ENCODE measurements at regions not wholly inside any gene's neighbourhood (a gene's known extent, or its start where the extent isn't known, plus 50 kb on each side); places are given as distances from the start of the nearest gene placed in this dataset.

GRCh38 chr2:64342195-64343099, 111.5 kb upstream of the LGALSL start:
- H3K27me3 ChIP-seq: no peaks in the 10 kb centered on the region
- TF ChIP-seq CTCF (IDR thresholded peaks at IDR 0.05): no peak

GRCh38 chr2:64344999-64345576, 108.9 kb upstream of the LGALSL start:
- DNase-seq (ENCODE audit: low spot score in 2 of 2): no peak
- no peak for TF ChIP-seq CTCF (IDR thresholded peaks at IDR 0.05)
- intact Hi-C loops (cut with DNase I): no loop called here
- H3K36me3 ChIP-seq: no peaks in the 10 kb centered on the region
- H3K27me3 ChIP-seq: no peaks in the 10 kb centered on the region
- no peak overlapping the region for H3K27ac ChIP-seq
- H3K4me1 ChIP-seq: no peaks in the 10 kb centered on the region
- H3K4me3 ChIP-seq: no peak overlapping the region
- no peaks in the 10 kb centered on the region for H3K9me3 ChIP-seq

More at GRCh38 chr2:64342195-64343099, 111.5 kb upstream of the LGALSL start:
- DNase-seq (ENCODE audit: low spot score in 2 of 2): no peak
- H3K36me3 ChIP-seq: no peaks in the 10 kb centered on the region
- H3K4me1 ChIP-seq: no peaks in the 10 kb centered on the region
- no peak overlapping the region for H3K4me3 ChIP-seq
- no peak overlapping the region for H3K27ac ChIP-seq
- H3K9me3 ChIP-seq: no peaks in the 10 kb centered on the region
- intact Hi-C loops (cut with DNase I): no loop called here

- no peaks in the 10 kb centered on the region for H3K4me1 ChIP-seq
- H3K27me3 ChIP-seq: no peaks in the 10 kb centered on the region
- intact Hi-C loops (cut with DNase I): no loop called here
- H3K4me3 ChIP-seq: no peak overlapping the region
- TF ChIP-seq CTCF (IDR thresholded peaks at IDR 0.05): no peak
- H3K36me3 ChIP-seq: no peaks in the 10 kb centered on the region
- no peak for DNase-seq (ENCODE audit: low spot score in 2 of 2)
- H3K9me3 ChIP-seq: no peaks in the 10 kb centered on the region
- H3K27ac ChIP-seq: no peak overlapping the region
Measured at GRCh38 chr2:64345998-64346397, 108.0 kb upstream of the LGALSL start.

GRCh38 chr2:64348386-64349130, 105.4 kb upstream of the LGALSL start:
- H3K4me1 ChIP-seq: no peaks in the 10 kb centered on the region
- no peak for DNase-seq (ENCODE audit: low spot score in 2 of 2)
- intact Hi-C loops (cut with DNase I): no loop called here
- H3K4me3 ChIP-seq: no peak overlapping the region
- no peaks in the 10 kb centered on the region for H3K9me3 ChIP-seq
- H3K27ac ChIP-seq: no peak overlapping the region
- H3K27me3 ChIP-seq: no peaks in the 10 kb centered on the region
- TF ChIP-seq CTCF (IDR thresholded peaks at IDR 0.05): no peak
- no peaks in the 10 kb centered on the region for H3K36me3 ChIP-seq

GRCh38 chr2:64349131-64349530, 104.8 kb upstream of the LGALSL start:
- Histone ChIP-seq H3K9me3 (no peaks in the 10 kb centered on the region), H3K27ac (no peak overlapping the region), H3K4me3 (no peak overlapping the region), H3K36me3 (no peaks in the 10 kb centered on the region), H3K27me3 (no peaks in the 10 kb centered on the region), H3K4me1 (no peaks in the 10 kb centered on the region)
- intact Hi-C loops (cut with DNase I): no loop called here
- no peak for TF ChIP-seq CTCF (IDR thresholded peaks at IDR 0.05)
- no peak for DNase-seq (ENCODE audit: low spot score in 2 of 2)
